Mesothelial cell of epicardium (in vitro differentiated cells): ENCODE measurements at regions not wholly inside any gene's neighbourhood (a gene's known extent, or its start where the extent isn't known, plus 50 kb on each side); places are given as distances from the start of the nearest gene placed in this dataset.
A peak's percentile ranks its signal among the peaks of the same experiment; 100 is the strongest.

Experiments used
- DNase-seq, 2 experiments: peaks; one replicate each; pipeline ENCODE4 v3.0.0; 2021; ENCODE audit warnings: low spot score in 2 of 2; ENCODE audit not compliant: unreplicated experiment in 2 of 2
- H3K27ac Mint-ChIP-seq: 2 replicates; pipeline ENCODE4 v1.8.0; 2021; ENCODE audit warnings: mixed read lengths
- H3K27me3 Mint-ChIP-seq: 2 replicates; pipeline ENCODE4 v1.8.0; 2021; ENCODE audit warnings: low read depth, mixed read lengths
- H3K36me3 Mint-ChIP-seq: 2 replicates; pipeline ENCODE4 v1.8.0; 2021; ENCODE audit warnings: mixed read lengths
- H3K4me1 Mint-ChIP-seq: 2 replicates; pipeline ENCODE4 v1.8.0; 2021; ENCODE audit warnings: mixed read lengths
- H3K4me3 Mint-ChIP-seq: 2 replicates; pipeline ENCODE4 v1.8.0; 2021; ENCODE audit warnings: mild to moderate bottlenecking, moderate library complexity, mixed read lengths
- H3K9me3 Mint-ChIP-seq: 2 replicates; pipeline ENCODE4 v1.8.0; 2021; ENCODE audit warnings: mixed read lengths
- TF ChIP-seq, protein P1 (sequence below): fragments of 200-600 bp; sonication (generic); IDR thresholded peaks from one replicate; pipeline ENCODE4 v1.5.0; 2021; ENCODE audit warnings: antibody characterized with exemption; ENCODE audit not compliant: unreplicated experiment

- Mint-ChIP-seq H3K27me3 (no peaks in the 10 kb centered on the region), H3K9me3 (no peaks in the 10 kb centered on the region), H3K36me3 (no peaks in the 10 kb centered on the region), H3K4me3 (no peak overlapping the region), H3K4me1 (peaks cover 43% of the 10 kb centered on the region), H3K27ac (no peak overlapping the region)
- DNase-seq = no peak
- TF ChIP-seq, protein P1, sequence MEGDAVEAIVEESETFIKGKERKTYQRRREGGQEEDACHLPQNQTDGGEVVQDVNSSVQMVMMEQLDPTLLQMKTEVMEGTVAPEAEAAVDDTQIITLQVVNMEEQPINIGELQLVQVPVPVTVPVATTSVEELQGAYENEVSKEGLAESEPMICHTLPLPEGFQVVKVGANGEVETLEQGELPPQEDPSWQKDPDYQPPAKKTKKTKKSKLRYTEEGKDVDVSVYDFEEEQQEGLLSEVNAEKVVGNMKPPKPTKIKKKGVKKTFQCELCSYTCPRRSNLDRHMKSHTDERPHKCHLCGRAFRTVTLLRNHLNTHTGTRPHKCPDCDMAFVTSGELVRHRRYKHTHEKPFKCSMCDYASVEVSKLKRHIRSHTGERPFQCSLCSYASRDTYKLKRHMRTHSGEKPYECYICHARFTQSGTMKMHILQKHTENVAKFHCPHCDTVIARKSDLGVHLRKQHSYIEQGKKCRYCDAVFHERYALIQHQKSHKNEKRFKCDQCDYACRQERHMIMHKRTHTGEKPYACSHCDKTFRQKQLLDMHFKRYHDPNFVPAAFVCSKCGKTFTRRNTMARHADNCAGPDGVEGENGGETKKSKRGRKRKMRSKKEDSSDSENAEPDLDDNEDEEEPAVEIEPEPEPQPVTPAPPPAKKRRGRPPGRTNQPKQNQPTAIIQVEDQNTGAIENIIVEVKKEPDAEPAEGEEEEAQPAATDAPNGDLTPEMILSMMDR = no peak
These were observed 66.5 kb downstream of the MAGEF1 start for GRCh38 chr3:184645336-184645735.

DNA sequence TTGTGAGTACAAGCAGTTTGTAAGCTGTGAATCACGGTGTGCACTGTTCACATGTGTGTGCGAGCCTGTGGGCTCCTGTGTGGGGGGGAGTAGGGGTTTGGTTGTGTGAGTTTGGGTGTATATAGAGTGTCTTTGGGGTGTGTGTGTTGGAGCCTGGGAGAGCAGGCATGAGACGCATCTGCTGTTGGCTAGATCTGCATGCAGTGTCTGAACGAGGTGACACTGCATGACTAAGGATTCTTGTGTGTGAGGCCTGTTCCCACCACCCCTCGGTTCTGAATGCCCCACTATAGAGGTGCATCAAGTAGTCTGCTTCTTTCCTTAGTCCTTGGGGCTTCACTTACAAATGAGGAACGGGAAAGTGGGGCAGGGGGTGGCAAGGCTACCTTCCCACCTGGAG lies 68.4 kb downstream of the MAGEF1 start:
- peak overlapping the region; percentile 54 for H3K27ac Mint-ChIP-seq
- H3K9me3 Mint-ChIP-seq = no peaks in the 10 kb centered on the region
- TF ChIP-seq, protein P1 = no peak
- H3K36me3 Mint-ChIP-seq = no peaks in the 10 kb centered on the region
- no peaks in the 10 kb centered on the region for H3K27me3 Mint-ChIP-seq
- no peak overlapping the region for H3K4me3 Mint-ChIP-seq
- peaks cover 37% of the 10 kb centered on the region for H3K4me1 Mint-ChIP-seq
- DNase-seq = no peak

GRCh38 chr3:184642631-184643285 lies 69.1 kb downstream of the MAGEF1 start:
- Mint-ChIP-seq H3K9me3 (no peaks in the 10 kb centered on the region), H3K27me3 (no peaks in the 10 kb centered on the region), H3K4me1 (peaks cover 36% of the 10 kb centered on the region), H3K4me3 (no peak overlapping the region), H3K36me3 (no peaks in the 10 kb centered on the region), H3K27ac (peak overlapping the region; percentile 54)
- no peak for DNase-seq
- TF ChIP-seq, protein P1 = no peak

DNA sequence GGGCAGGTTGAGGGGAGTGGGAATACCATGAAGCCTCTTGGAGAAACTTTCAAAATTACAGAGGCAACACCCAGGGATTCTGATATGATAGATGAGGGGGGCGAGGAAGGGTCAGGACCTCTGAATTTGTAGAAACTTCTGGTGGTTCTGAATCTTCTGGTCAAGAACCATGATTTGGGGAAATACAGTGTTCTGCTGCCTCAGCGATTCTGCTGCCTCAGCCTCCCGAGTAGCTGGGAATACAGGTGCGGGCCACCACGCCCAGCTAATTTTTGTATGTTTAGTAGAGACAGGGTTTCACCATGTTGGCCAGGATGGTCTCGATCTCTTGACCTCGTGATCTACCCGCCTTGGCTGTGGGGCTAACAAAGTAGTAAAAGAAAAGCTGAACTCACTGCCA lies 70.4 kb downstream of the MAGEF1 start:
- H3K4me3 Mint-ChIP-seq = no peak overlapping the region
- H3K27ac Mint-ChIP-seq = no peak overlapping the region
- no peaks in the 10 kb centered on the region for H3K9me3 Mint-ChIP-seq
- DNase-seq = no peak
- H3K27me3 Mint-ChIP-seq = no peaks in the 10 kb centered on the region
- TF ChIP-seq, protein P1 = no peak
- peaks cover 32% of the 10 kb centered on the region for H3K4me1 Mint-ChIP-seq
- H3K36me3 Mint-ChIP-seq = no peaks in the 10 kb centered on the region

- Mint-ChIP-seq H3K4me3 (no peak overlapping the region), H3K4me1 (peaks cover 37% of the 10 kb centered on the region), H3K27me3 (no peaks in the 10 kb centered on the region), H3K36me3 (no peaks in the 10 kb centered on the region), H3K9me3 (no peaks in the 10 kb centered on the region), H3K27ac (no peak overlapping the region)
- no peak for DNase-seq
- TF ChIP-seq, protein P1 = no peak
These were observed 72.5 kb downstream of the MAGEF1 start for GRCh38 chr3:184639351-184639750.

- Mint-ChIP-seq H3K27me3 (no peaks in the 10 kb centered on the region), H3K36me3 (no peaks in the 10 kb centered on the region), H3K4me3 (no peak overlapping the region), H3K9me3 (no peaks in the 10 kb centered on the region), H3K4me1 (peaks cover 39% of the 10 kb centered on the region), H3K27ac (no peak overlapping the region)
- DNase-seq = no peak
- TF ChIP-seq, protein P1 = no peak
These were observed 74.2 kb downstream of the MAGEF1 start for GRCh38 chr3:184637705-184638104.
